IMR-90 (cell line): ENCODE measurements at regions not wholly inside any gene's neighbourhood (a gene's known extent, or its start where the extent isn't known, plus 50 kb on each side); places are given as distances from the start of the nearest gene placed in this dataset.

Experiments used
- BHLHE40 ChIP-seq: fragments of 150-350 bp; IDR thresholded peaks from 2 replicates; pipeline ENCODE4 v1.6.1; 2016; ENCODE audit warnings: mild to moderate bottlenecking, low read depth, low read length
- CEBPB ChIP-seq: IDR thresholded peaks from 2 replicates; pipeline ENCODE4 v1.6.1; 2012; ENCODE audit warnings: low read depth, low read length, improper control_type of control experiment
- CHD1 ChIP-seq: IDR thresholded peaks from 2 replicates; pipeline ENCODE4 v1.6.1; 2012; ENCODE audit warnings: low read depth, low read length, improper control_type of control experiment
- CTCF ChIP-seq: conservative IDR thresholded peaks from 2 replicates; pipeline ENCODE4 v1.5.1; 2012; ENCODE audit warnings: mild to moderate bottlenecking, low read depth, low read length, improper control_type of control experiment
- ELK1 ChIP-seq: fragments of 150-350 bp; IDR thresholded peaks from 2 replicates; pipeline ENCODE4 v1.6.1; 2016; ENCODE audit warnings: low read depth, mild to moderate bottlenecking, low read length, moderate library complexity, borderline replicate concordance
- FOS ChIP-seq: fragments of 150-350 bp; IDR thresholded peaks from 2 replicates; pipeline ENCODE4 v1.6.1; 2016; ENCODE audit warnings: low read depth, low read length
- MAZ ChIP-seq: IDR thresholded peaks from 2 replicates; pipeline ENCODE4 v1.6.1; 2012; ENCODE audit warnings: low read depth, mild to moderate bottlenecking, low read length, improper control_type of control experiment, moderate library complexity, borderline replicate concordance
- MXI1 ChIP-seq: IDR thresholded peaks from 2 replicates; pipeline ENCODE4 v1.6.1; 2012; ENCODE audit warnings: low read depth, mild to moderate bottlenecking, low read length, moderate library complexity, borderline replicate concordance
- POLR2A ChIP-seq: IDR thresholded peaks from 2 replicates; pipeline ENCODE4 v1.6.1; 2012; ENCODE audit warnings: mild to moderate bottlenecking, low read depth, low read length
- RCOR1 ChIP-seq: IDR thresholded peaks from 2 replicates; pipeline ENCODE4 v1.6.1; 2012; ENCODE audit warnings: mild to moderate bottlenecking, low read length, improper control_type of control experiment; ENCODE audit not compliant: insufficient replicate concordance
- RFX5 ChIP-seq: IDR thresholded peaks from 2 replicates; pipeline ENCODE4 v1.8.0; 2012; ENCODE audit warnings: low read depth, mild to moderate bottlenecking, low read length, moderate library complexity
- SMC3 ChIP-seq: fragments of 150-350 bp; IDR thresholded peaks from 2 replicates; pipeline ENCODE4 v1.6.1; 2016; ENCODE audit warnings: low read depth, mild to moderate bottlenecking, antibody characterized with exemption, low read length, moderate library complexity
- USF2 ChIP-seq: fragments of 150-350 bp; IDR thresholded peaks from 2 replicates; pipeline ENCODE4 v1.6.1; 2017; ENCODE audit warnings: mild to moderate bottlenecking, antibody characterized with exemption, low read length, low read depth

- TF ChIP-seq POLR2A, result no peak
- TF ChIP-seq CTCF, result no peak
- TF ChIP-seq CEBPB, result no peak
- no peak for TF ChIP-seq RCOR1
- TF ChIP-seq MXI1, result no peak
- TF ChIP-seq MAZ, result no peak
- no peak for TF ChIP-seq BHLHE40
- TF ChIP-seq FOS, result no peak
- no peak for TF ChIP-seq USF2
- TF ChIP-seq RFX5, result no peak
- no peak for TF ChIP-seq CHD1
- no peak for TF ChIP-seq SMC3
- TF ChIP-seq ELK1, result no peak
These were observed 250.3 kb upstream of the UBE2E2 start for GRCh38 chr3:22952860-22953259.
